Mammary epithelial cell (primary cell): ENCODE measurements at regions not wholly inside any gene's neighbourhood (a gene's known extent, or its start where the extent isn't known, plus 50 kb on each side); places are given as distances from the start of the nearest gene placed in this dataset.

Experiments used
- EZH2 ChIP-seq: IDR thresholded peaks from 2 replicates; pipeline ENCODE4 v1.6.1; 2012; ENCODE audit warnings: low read length, inconsistent platforms, borderline replicate concordance
- TF ChIP-seq, protein P1 (sequence below), 2 donors: IDR thresholded peaks in 1 of 2; conservative IDR thresholded peaks in 1 of 2; 2 replicates each; pipeline ENCODE4 v1.5.1; 2011 to 2012; ENCODE audit warnings: inconsistent platforms in 2 of 2, low read length in 2 of 2, mild to moderate bottlenecking in 2 of 2, control low read depth in 1 of 2, low read depth in 1 of 2; ENCODE audit not compliant: insufficient read depth in 1 of 2; ENCODE audit errors: extremely low read depth in 1 of 2

DNA sequence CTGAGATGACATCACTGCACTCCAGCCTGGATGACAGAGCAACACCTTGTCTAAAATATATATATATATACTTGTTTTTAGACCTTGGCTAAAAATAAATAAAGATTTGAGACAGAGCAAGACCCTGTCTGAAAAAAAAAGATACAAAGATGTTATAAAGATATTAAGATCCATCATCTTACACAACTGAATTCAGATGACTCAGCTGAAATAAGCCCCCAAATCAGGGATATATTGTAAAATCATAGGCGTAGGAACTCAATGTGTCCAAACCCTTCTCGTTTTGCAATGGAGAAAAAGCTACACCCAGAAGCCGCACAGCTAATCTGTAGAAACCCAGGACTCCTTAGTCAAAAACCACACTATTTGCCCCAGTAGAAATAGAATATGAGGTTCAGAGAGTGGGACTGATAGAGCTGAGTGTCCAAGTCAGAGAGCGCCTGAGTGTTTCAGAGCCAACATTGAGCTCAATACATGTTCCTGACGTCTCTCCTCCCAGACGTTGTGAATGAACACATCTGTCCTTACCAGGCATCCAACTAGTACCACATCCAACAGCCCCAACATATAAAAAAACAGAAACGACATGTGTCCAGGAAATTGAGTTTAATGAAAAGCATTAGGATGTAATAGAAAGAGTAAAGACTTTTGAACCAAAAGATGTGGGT, 207.9 kb upstream of the BLID start:
- TF ChIP-seq, protein P1, sequence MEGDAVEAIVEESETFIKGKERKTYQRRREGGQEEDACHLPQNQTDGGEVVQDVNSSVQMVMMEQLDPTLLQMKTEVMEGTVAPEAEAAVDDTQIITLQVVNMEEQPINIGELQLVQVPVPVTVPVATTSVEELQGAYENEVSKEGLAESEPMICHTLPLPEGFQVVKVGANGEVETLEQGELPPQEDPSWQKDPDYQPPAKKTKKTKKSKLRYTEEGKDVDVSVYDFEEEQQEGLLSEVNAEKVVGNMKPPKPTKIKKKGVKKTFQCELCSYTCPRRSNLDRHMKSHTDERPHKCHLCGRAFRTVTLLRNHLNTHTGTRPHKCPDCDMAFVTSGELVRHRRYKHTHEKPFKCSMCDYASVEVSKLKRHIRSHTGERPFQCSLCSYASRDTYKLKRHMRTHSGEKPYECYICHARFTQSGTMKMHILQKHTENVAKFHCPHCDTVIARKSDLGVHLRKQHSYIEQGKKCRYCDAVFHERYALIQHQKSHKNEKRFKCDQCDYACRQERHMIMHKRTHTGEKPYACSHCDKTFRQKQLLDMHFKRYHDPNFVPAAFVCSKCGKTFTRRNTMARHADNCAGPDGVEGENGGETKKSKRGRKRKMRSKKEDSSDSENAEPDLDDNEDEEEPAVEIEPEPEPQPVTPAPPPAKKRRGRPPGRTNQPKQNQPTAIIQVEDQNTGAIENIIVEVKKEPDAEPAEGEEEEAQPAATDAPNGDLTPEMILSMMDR (conservative IDR thresholded peaks at IDR 0.05 in 1 of 2, IDR thresholded peaks at IDR 0.05 in 1 of 2; ENCODE audit: extremely low read depth in 1 of 2, insufficient read depth in 1 of 2, low read depth in 1 of 2, low read length in 2 of 2) = no peak
- TF ChIP-seq EZH2 = no peak
